ENCODE measurements at regions not wholly inside any gene's neighbourhood (a gene's known extent, or its start where the extent isn't known, plus 50 kb on each side); places are given as distances from the start of the nearest gene placed in this dataset.

- DNase-seq (ENCODE audit: low read depth, low spot score), result no peak
Observed at GRCh38 chr1:219773775-219774174, 154.6 kb downstream of the SLC30A10 start.

- no peak for DNase-seq (ENCODE audit: low read depth, low spot score)
Observed at GRCh38 chr1:219773110-219773509, 155.2 kb downstream of the SLC30A10 start.

GRCh38 chr1:219772265-219773036 is 155.9 kb downstream of the SLC30A10 start:
- no peak for DNase-seq (ENCODE audit: low read depth, low spot score)

GRCh38 chr1:219771080-219771479 is 157.3 kb downstream of the SLC30A10 start:
- DNase-seq (ENCODE audit: low read depth, low spot score), result no peak

- no peak for DNase-seq (ENCODE audit: low read depth, low spot score)
Observed at GRCh38 chr1:219763321-219763720, 150.4 kb upstream of the ZC3H11B start.

- no peak for DNase-seq (ENCODE audit: low read depth, low spot score)
Observed at GRCh38 chr1:219761208-219761860, 148.4 kb upstream of the ZC3H11B start.

- DNase-seq (ENCODE audit: low read depth, low spot score), result no peak
Observed at GRCh38 chr1:219759095-219759494, 146.2 kb upstream of the ZC3H11B start.

- DNase-seq (ENCODE audit: low read depth, low spot score), result no peak
Observed at GRCh38 chr1:219757890-219758289, 145.0 kb upstream of the ZC3H11B start.

GRCh38 chr1:219755234-219755633 is 142.3 kb upstream of the ZC3H11B start:
- no peak for DNase-seq (ENCODE audit: low read depth, low spot score)

GRCh38 chr1:219754767-219755166 is 141.9 kb upstream of the ZC3H11B start:
- DNase-seq (ENCODE audit: low read depth, low spot score), result no peak

- DNase-seq (ENCODE audit: low read depth, low spot score), result no peak
Observed at GRCh38 chr1:219753914-219754313, 141.0 kb upstream of the ZC3H11B start.

GRCh38 chr1:219752645-219753044 is 139.7 kb upstream of the ZC3H11B start:
- no peak for DNase-seq (ENCODE audit: low read depth, low spot score)

GRCh38 chr1:219751870-219752507 is 139.1 kb upstream of the ZC3H11B start:
- DNase-seq (ENCODE audit: low read depth, low spot score), result no peak

GRCh38 chr1:219749370-219749769 is 136.5 kb upstream of the ZC3H11B start:
- DNase-seq (ENCODE audit: low read depth, low spot score), result no peak

- DNase-seq (ENCODE audit: low read depth, low spot score), result no peak
Observed at GRCh38 chr1:219746141-219746540, 133.2 kb upstream of the ZC3H11B start.

GRCh38 chr1:219744652-219745469 is 132.0 kb upstream of the ZC3H11B start:
- DNase-seq (ENCODE audit: low read depth, low spot score), result no peak

- no peak for DNase-seq (ENCODE audit: low read depth, low spot score)
Observed at GRCh38 chr1:219741011-219741970, 128.4 kb upstream of the ZC3H11B start.

- DNase-seq (ENCODE audit: low read depth, low spot score), result no peak
Observed at GRCh38 chr1:219733511-219734174, 120.7 kb upstream of the ZC3H11B start.

- DNase-seq (ENCODE audit: low read depth, low spot score), result no peak
Observed at GRCh38 chr1:219732814-219733491, 120.0 kb upstream of the ZC3H11B start.
